Mucosa of descending colon (tissue), 3 donors: ENCODE measurements at regions not wholly inside any gene's neighbourhood (a gene's known extent, or its start where the extent isn't known, plus 50 kb on each side); places are given as distances from the start of the nearest gene placed in this dataset.
"Not testable (repeated sequence)": the region's sequence is repeated elsewhere in the genome, so short reads cannot be mapped to it uniquely, and the experiment has no call there.

Experiments used
- ATAC-seq: fragments of 200-7000 bp; cut with Tn5 transposase; one replicate; pipeline ENCODE4 v1.9.1; 2020; ENCODE audit warnings: mild to moderate bottlenecking, moderate library complexity
- DNase-seq, 3 donors: peaks; one replicate each; pipeline ENCODE4 v3.0.0-alpha.2; 2020
- H3K36me3 ChIP-seq: fragments of 200-600 bp; one replicate; pipeline ENCODE4 v1.8.0; 2021; ENCODE audit warnings: low read depth, mild to moderate bottlenecking
- H3K4me1 ChIP-seq: fragments of 200-600 bp; one replicate; pipeline ENCODE4 v1.8.0; 2021; ENCODE audit warnings: low read depth, mild to moderate bottlenecking
- H3K4me3 ChIP-seq: fragments of 200-600 bp; one replicate; pipeline ENCODE4 v1.8.0; 2021; ENCODE audit warnings: mild to moderate bottlenecking
- H3K9me3 ChIP-seq: fragments of 200-600 bp; one replicate; pipeline ENCODE4 v1.8.0; 2021; ENCODE audit warnings: mild to moderate bottlenecking
- intact Hi-C, 2 donors: fragments of 100-400 bp; cut with DNase I in 1 of 2; cut with micrococcal nuclease in 1 of 2; formaldehyde crosslinking; loops; one replicate each; pipeline versions ENCODE4 v1.11.0 to v1.11.1; 2022; cut with DNase I, micrococcal nuclease
- TF ChIP-seq, protein P1 (sequence below): fragments of 200-600 bp; IDR thresholded peaks from one replicate; pipeline ENCODE4 v1.8.0; 2022; ENCODE audit warnings: antibody characterized with exemption, mild to moderate bottlenecking
- donor health status: DM: no; HTN: no; CAD: no; lungs with moderate emphysema.
- donor health status: DM: no; HTN: no; CAD: no.
- donor health status: DM: no; HTN: yes; CAD: no.

DNA sequence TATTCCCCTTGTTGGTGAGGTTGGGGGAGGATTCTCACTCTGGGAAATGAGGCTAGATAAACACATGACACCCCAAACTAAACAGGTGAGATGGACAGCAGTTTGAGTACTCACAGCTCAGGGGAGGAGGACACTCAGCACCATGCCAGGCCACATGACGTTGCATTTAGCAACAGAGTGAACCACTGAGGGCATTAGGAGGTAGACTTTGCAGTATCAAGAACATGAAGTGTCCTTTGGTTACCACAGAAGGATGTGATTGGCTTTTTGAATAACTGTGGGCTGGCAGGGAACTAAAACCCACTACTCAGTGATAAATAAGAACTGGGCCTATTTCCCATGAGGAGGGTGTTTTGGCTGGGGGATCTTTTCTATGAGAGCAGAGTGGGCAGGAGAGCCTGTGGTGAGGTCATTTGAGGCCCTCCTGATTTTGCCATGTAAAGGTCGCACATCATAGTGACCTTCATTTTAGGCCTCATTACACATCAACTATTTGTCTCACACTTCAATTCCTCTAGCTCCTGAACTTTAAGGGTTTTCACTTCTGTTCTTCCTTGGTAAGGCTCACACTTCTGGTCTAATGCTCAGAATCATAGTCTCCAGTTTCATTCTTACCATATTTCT is 89.8 kb upstream of the PRKD1 start:
- Histone ChIP-seq H3K4me3 (no peak overlapping the region), H3K9me3 (no peaks in the 10 kb centered on the region), H3K36me3 (no peaks in the 10 kb centered on the region), H3K4me1 (no peaks in the 10 kb centered on the region)
- no peak for DNase-seq
- intact Hi-C loops = no loop called here
- no peak for ATAC-seq
- TF ChIP-seq, protein P1, sequence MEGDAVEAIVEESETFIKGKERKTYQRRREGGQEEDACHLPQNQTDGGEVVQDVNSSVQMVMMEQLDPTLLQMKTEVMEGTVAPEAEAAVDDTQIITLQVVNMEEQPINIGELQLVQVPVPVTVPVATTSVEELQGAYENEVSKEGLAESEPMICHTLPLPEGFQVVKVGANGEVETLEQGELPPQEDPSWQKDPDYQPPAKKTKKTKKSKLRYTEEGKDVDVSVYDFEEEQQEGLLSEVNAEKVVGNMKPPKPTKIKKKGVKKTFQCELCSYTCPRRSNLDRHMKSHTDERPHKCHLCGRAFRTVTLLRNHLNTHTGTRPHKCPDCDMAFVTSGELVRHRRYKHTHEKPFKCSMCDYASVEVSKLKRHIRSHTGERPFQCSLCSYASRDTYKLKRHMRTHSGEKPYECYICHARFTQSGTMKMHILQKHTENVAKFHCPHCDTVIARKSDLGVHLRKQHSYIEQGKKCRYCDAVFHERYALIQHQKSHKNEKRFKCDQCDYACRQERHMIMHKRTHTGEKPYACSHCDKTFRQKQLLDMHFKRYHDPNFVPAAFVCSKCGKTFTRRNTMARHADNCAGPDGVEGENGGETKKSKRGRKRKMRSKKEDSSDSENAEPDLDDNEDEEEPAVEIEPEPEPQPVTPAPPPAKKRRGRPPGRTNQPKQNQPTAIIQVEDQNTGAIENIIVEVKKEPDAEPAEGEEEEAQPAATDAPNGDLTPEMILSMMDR = no peak

GRCh38 chr14:30020271-30020670 is 92.6 kb upstream of the PRKD1 start:
- no peaks in the 10 kb centered on the region for H3K36me3 ChIP-seq
- no peak for DNase-seq
- intact Hi-C loops = no loop called here
- H3K4me1 ChIP-seq = no peaks in the 10 kb centered on the region
- H3K9me3 ChIP-seq = peaks cover 4% of the 10 kb centered on the region
- TF ChIP-seq, protein P1 = no peak
- no peak overlapping the region for H3K4me3 ChIP-seq
- no peak for ATAC-seq

GRCh38 chr14:30020687-30021086 is 93.0 kb upstream of the PRKD1 start:
- no peak for ATAC-seq
- Histone ChIP-seq H3K4me1 (no peaks in the 10 kb centered on the region), H3K36me3 (no peaks in the 10 kb centered on the region), H3K4me3 (no peak overlapping the region), H3K9me3 (peaks cover 4% of the 10 kb centered on the region)
- DNase-seq = no peak
- TF ChIP-seq, protein P1 = no peak
- intact Hi-C loops = no loop called here

GRCh38 chr14:30023350-30023749 is 95.7 kb upstream of the PRKD1 start:
- H3K9me3 ChIP-seq, H3K4me3 ChIP-seq, H3K36me3 ChIP-seq, ATAC-seq, intact Hi-C loops, H3K4me1 ChIP-seq, DNase-seq: not testable (repeated sequence)

DNA sequence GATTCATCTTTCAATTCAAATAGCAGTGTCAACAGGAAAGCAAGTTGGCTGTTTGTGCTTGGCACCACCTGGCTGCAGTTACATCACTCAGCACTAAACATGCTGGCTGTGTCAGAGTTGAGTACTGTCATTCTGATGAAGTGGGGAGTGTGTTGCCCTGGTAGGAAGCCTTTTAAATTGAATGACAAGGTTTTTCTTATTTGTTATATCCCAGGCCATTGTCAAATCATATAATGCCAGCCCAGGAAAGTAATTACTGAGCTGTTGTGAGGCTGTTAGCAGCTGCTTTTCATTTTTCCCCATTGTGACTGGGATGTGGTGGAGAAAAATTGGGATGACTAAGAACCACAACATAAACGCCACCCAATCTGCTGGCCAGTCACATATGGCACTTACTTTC is 106.5 kb upstream of the PRKD1 start:
- ATAC-seq = no peak
- intact Hi-C loops = no loop called here

GRCh38 chr14:30035361-30035760 is 107.7 kb upstream of the PRKD1 start:
- TF ChIP-seq, protein P1 = no peak
- Histone ChIP-seq H3K4me1 (no peaks in the 10 kb centered on the region), H3K4me3 (no peak overlapping the region), H3K36me3 (no peaks in the 10 kb centered on the region), H3K9me3 (peaks cover 7% of the 10 kb centered on the region)
- DNase-seq (no peak), ATAC-seq (no peak)
- intact Hi-C loops = no loop called here

More for the DNA sequence above, 106.5 kb upstream of the PRKD1 start:
- Histone ChIP-seq H3K4me1 (no peaks in the 10 kb centered on the region), H3K4me3 (no peak overlapping the region), H3K9me3 (peaks cover 9% of the 10 kb centered on the region), H3K36me3 (no peaks in the 10 kb centered on the region)
- TF ChIP-seq, protein P1 = no peak
- DNase-seq = no peak
